Medulla oblongata (tissue), 1 donor: ENCODE measurements at regions not wholly inside any gene's neighbourhood (a gene's known extent, or its start where the extent isn't known, plus 50 kb on each side); places are given as distances from the start of the nearest gene placed in this dataset.
"Not testable (repeated sequence)": the region's sequence is repeated elsewhere in the genome, so short reads cannot be mapped to it uniquely, and the experiment has no call there.

ENCODE experiments used
- DNase-seq: peaks from one replicate; pipeline ENCODE4 v3.0.0-alpha.2; 2015; ENCODE audit errors: extremely low spot score

DNA sequence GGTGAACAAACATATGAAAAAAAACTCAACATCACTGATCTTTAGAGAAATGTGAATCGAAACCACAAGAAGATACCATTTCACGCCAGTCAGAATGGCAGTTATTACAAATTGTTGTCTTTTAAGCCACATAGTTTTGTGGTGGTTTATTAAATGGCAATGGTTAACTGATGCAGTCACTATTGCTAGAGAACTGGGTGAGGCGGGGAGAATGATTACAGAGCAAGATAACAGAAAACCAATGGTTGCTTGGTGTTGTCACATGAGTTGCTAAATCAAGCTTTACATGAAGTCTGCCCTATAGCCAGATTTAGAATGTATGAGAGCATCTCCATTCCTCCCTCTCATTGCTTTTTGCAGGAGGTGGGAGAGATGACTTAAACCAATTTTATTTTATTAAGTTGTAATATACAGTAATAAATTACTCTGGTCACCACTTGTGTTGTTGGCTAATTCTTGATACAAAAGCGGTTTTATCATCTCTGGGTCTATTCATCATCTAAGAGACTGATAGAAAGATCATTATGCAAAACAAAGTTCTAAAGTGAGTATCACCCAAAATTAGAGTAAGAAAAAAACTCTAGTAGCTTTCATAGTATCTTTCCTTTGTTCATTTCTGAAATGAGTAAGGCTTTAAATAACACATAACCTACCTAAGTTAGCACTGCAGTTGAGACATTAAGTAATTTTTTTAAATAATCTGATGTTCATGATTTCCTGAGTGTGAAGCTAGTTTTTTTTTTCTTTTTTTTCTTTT lies 859.5 kb downstream of the STIM2 start:
- DNase-seq: no peak

DNA sequence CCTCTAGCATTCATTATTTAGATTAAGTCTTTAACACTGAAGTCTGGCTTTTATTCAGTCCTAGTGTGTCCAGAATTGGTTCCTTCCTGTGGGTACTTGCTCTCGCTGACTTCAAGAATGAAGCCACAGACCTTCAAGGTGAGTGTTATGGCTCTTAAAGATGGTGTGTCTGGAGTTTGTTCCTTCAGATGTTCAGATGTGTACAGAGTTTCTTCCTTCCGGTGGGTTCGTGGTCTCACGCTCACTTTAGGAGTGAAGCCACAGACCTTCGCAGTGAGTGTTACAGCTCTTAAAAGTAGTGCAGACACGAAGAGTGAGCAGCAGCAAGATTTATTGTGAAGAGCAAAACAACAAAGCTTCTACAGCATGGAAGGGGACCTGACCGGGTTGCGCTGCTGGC lies 860.6 kb downstream of the STIM2 start:
- no peak for DNase-seq

DNA sequence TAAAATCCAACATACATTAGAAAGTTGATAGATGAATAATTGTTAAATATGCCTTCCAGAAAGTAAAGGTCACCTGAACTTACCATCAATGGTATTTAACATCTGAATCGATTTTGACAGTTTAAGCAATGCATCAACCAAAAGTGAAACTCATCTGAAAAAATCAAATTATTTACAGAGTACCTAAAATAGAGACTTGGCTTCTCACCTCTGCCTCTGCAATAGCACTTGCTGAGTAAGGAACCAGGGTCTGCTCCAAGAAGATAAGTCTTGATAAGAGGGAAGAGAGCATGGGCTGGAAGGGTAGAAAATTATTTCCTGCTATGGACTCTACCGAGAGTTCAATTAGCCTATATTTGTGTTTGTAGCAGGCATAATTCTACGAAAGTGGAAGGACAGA lies 868.3 kb downstream of the STIM2 start:
- DNase-seq: no peak

DNA sequence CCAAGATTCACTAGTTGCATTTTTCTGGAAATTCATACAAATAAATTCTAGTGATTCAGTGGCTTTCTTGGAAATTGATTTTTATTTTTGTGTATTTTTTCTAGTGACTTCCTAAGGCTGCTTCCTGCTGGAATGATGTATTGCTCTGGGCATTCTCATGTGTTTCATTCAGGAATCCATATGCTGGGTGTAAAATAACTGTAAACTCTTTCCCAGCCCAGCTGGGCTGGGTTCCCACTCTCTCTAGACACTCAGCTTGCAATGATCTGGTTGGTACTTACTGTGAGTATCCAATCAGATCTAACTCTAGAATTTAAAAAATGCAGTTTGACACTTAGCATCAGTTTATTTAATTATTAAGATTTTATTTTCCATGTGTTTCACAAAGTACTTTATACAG lies 882.2 kb downstream of the STIM2 start:
- DNase-seq: no peak

DNA sequence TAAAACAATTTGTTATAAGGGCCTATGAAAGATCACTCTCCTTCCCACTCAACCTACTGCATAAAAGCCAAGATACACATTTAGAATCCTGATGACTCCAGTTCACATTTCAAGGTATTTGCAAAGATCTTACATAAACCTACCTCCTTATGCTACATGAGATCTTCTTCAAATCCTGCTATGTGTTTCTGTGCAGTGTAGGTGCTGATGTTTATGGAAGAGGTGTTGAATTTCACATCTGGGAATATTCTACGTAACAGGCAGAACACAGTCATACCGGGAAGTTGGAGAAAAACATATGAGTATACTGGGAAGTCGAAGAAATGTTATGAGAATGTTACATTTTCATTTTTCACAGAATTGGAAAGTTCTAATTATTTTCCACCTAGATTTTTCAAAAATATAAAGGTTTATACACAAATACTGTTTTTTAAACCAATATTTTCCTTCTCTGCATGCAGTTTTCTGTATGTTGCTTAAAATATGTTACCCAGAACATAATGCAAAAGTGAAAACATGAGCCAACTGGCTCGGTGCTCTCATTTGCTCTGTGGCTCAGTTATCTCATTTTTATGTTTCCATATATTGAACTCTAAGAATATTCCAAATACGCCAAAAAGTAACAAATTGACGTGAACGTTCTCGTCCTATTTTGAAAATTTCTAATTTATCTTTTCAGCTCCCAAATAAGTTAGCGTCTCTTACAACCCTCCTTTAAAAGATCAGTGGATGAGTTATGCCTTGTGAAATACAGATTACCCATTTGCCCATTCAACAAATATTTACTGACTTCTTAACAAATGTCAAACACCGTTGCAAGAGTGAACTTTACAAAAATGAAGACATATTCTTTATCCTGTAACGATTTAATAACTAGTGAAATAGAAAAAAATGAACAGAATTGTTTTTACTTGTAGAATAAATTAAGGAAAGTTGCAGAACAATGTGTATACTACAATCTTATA lies 899.3 kb downstream of the STIM2 start:
- DNase-seq: no peak

DNA sequence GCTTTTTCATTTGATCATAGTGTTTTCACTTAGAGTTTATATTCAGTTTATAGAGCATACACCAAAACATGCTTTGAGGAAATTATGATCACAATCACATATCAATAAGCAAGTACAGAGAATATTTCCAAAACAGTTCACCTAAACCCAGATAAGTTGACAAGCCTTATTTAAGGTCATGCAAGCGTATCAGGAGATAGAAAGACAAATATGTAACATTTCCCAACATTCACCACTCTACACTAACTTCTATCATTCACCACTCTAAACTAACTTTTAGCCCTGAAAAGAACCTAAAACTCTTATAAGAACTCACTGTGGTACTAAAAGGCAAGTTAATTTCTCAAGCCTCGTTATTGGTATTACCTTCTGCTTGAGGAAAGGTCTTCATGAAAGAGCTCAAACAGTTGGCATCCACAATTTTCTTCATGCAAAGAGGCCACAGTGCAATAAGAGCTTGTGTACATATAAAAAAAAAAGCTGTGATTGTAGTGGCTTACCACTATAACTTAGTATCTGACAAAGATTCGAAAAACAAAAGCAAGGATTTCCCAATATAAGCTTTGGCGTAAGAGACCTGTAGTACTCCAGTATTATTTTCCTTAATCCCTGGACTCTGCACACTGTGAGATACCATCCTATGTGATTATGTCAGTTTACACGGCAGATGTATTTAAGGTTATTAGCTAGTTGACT lies 903.3 kb downstream of the STIM2 start:
- no peak for DNase-seq

DNA sequence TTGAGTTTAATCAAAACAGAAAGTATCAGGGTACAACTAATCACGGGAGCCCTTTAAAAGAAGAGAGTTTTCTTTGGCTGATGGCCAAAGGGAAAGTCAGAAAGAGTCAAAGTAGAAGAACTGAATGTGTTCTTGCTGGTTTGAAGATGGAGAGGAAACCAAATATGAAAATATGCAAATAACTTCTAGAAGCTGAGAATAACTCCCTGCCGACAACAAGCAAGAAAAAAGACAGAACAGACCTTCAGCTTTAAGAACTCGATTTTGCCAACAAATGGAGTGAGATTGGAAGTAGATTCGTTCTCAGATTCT lies 903.8 kb downstream of the STIM2 start:
- no peak for DNase-seq

DNA sequence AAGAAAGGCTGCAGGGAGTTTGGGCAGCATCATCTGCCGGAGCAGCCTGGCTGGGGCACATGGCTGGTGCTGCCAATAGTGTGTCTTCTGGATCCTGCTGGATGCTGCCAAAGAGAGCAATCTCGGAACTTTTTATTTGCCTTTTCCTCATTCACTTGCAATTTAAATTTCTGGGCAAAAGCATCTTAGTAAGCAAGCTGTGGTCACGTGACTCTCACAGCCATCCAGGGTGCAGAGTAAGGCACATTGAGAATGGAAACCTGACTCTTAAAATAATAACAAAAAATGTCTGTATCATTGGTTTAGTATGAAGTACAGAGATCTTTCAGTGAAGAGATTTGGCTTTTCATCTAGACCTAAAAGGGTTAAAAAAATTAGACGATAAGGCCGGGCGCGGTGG lies 910.3 kb downstream of the STIM2 start:
- no peak for DNase-seq

DNA sequence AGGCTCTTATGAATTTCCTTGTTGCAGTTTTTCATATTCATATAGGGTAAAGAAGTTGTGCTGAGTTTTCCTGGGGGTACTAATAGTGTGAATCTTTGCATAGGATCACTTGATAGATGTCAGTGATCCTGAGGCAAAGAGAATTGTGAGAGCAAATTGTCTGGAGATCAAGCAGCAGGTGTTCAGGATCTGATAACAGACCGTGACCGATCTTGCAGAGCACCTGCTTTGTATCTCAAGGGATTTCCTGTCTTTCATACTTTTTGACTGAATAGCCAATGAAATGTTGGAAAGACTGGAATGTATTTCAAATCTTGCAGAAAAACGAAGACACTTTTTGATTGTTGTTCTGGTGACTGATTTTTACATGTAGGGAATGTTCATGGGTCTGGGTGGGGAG lies 914.5 kb downstream of the STIM2 start:
- no peak for DNase-seq

DNA sequence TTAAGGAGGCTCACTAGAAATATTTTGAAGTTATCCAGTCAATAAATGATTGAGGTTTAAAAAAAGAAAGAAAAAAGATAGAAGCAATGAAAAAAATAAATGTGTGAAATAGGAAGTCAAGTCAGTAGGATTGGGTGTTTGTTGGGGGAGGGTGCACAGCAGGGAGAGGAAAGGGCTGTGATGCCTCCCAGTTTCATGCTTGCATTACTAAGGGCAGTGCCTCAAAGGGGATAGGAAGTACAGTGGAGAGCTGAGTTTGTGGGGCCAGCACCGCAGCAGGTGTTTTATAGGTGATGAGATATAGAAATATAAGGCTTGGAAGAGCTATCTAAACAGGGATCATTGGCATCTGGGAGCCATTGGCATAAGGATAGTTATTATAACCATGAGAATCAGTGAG lies 919.2 kb downstream of the STIM2 start:
- no peak for DNase-seq

DNA sequence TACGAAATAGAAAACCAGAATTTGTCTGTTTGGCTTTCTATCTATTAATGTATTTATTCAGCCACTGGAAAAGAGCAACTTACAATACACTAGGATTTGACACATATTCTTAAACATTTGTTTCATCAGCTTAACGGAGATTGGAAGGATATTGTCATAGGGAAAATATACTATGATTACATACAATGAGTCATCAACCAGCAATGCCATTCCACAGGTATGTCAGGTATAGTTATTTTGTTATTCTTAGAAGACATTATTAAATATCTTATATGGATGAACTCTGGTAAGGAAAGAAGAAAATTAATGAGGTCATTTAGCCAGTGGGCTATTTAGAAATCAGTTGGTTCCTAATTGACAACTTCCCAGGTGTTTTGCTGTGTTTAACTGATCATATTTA lies 926.6 kb downstream of the STIM2 start:
- no peak for DNase-seq

DNA sequence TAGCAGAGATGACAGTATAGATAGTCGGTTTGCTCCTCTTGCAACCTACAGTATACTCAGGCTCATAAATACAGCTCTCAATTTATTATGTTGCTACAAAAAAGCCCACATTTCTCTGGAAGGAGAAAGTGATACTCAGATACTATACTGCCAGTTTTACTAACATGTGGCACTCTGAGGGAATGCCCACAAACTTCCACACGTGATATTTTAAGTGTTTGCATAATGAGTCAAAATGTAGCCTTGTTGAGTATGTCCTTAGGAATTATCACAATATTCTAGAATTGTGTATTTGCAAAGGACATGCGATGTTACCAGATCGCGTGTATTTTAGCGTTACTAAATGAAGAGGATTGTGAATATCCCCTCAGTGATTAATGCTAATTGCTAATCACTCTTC lies 929.1 kb downstream of the STIM2 start:
- no peak for DNase-seq

DNA sequence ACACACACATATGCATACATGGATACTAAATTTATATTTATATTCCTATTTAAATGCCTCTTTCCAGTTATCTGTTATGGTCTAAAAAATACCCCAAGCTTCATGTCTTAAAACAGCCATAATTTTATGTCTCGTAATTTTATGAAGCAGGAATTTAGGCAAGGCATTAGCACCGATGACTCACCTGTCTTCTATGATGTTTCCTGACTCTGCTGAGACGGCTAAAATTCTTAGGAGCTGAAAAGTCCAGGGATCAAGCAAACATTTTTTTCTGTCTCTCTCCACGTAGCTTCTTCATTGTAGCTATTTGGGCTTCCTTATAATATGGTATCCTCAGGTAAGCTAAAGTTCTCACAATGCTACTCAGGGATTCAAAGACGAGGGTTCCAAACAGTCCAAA lies 930.3 kb downstream of the STIM2 start:
- no peak for DNase-seq

DNA sequence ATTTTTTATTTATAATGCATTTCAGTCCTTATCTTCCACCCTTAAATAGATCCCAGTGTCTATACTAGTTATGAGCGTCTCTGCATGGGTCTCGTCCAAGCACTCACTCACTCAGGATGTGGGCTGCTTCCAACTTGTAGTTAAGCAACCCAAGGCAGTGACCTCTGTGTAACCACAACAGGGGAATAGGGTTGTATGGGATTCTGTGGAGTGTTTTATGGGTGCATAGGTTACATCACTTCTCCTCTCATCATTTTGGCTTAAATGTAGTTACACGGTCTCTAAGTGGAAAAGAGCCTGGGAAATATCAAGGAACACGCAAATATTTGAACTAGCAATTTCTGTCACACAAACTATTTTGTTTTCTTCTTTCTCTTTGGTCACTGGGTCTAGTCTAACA lies 931.0 kb downstream of the STIM2 start:
- no peak for DNase-seq

DNA sequence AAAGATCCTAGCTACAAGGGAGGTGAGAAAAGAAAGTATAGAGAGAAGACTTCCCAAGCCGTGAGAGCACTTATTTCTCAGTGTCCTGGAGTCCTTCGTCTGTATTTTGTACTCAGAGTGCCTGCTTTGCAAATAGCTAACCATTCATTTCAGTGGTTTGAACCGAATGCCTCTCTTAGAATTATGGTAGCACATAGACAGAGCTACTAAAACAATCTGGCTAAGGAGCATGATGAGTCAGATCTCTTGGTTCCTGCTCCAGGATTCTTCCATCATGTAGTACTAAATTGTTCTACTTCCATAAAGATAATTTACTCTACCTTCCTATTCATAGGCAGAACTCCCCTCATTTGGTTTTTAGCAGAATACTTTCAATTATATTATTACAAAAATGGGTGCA lies 946.6 kb downstream of the STIM2 start:
- DNase-seq: no peak

DNA sequence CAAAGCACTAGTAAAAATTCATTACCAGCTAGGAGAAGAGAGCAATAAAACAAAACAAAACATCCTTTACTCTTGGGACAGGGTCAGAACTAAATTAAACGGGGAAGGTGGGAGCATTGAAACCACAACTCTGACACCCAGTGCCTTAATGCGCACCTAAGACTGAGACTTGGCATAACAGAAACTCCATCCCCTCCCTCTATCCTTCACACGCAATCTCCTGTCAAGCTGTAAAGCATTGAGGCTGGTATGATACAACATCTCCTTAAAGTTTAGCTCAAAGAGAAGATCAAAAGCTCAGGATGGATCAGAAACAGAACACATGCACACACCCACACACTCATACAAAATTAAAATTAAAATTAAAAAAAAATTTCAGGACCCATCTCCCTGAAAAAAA lies 951.3 kb downstream of the STIM2 start:
- DNase-seq: no peak

DNA sequence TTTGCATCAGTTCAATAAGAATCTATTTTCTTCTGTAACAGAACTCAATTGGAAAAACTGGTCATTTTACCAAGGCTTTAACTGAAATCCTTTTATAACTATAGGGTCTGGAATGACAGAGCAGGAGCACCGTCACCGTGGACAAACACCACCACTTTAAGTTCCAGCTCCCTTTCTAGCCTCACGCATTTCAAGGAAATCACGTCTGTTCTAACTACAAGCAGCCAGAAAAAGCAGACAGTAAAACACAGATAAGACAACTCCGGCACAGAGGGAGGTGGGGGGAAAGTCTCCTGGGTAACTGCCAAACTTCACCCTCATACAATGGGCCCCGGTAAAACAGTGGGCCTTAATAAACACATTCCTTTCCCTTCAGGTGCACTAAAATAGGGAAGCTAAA lies 952.6 kb downstream of the STIM2 start:
- DNase-seq: not testable (repeated sequence)

DNA sequence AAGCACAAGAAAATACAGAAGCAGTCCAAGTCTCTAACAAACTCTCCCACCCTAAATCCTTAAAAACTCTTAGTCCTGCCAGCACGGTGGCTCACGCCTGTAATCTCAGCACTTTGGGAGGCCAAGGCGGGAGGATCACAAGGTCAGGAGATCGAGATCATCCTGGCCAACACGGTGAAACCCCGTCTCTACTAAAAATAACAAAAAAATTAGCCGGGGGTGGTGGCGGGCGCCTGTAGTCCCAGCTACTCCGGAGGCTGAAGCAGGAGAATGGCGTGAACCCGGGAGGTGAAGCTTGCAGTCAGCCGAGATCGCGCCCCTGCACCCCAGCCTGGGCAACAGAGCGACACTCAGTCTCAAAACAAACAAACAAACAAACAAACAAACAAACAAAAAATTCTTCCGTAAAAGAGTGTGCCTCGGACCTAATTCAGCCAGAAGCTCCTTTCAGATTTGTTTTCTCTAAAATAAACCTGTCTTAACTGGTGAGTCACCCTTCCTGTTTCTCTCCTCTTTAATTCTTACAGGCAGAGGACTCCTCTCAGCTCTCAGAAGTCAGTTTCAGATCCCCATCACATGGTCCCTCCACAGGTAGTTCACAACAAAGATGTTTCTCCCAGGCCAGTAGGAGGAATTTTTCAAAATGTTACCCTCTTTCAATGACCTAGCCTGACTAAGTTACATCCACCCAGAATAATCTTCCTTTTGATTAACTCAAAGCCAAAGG lies 953.2 kb downstream of the STIM2 start:
- DNase-seq: not testable (repeated sequence)

DNA sequence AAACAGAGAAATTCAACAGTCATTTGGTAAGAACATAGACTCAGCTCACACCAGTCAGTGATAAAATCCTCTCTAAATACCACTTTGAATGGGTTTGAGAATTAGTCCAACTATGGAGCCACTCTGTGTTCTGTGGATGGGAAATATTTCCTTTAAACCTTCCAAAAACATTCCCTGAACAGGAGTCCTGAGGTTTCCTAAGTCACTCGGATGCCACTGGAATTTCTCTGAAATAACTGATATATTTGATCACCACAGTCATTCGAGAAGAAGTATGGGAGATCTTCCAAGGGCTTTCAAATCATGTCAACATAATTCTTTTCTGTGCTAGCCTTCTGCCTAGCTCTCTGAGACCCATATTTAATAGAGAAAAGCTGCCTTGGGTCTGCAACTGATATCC lies 958.6 kb downstream of the STIM2 start:
- DNase-seq: no peak

DNA sequence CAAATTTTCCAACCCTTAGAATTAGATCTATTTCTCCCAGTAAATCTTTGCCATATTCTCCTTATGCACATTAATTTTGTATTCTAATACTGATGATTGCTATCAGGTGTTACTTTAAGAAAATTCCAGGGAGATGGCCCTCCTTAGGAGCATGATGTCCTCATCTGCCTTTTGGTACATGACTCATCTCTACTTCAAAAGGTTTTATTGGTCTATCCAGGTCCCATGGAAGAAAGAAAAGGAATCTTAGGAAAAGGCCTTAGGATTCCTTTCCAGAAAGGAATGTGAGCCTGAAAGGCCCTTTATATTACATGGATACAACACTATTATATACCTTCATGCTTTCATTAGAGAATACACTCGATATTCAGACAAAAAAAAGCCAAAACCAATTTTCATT lies 968.2 kb downstream of the STIM2 start:
- no peak for DNase-seq

DNA sequence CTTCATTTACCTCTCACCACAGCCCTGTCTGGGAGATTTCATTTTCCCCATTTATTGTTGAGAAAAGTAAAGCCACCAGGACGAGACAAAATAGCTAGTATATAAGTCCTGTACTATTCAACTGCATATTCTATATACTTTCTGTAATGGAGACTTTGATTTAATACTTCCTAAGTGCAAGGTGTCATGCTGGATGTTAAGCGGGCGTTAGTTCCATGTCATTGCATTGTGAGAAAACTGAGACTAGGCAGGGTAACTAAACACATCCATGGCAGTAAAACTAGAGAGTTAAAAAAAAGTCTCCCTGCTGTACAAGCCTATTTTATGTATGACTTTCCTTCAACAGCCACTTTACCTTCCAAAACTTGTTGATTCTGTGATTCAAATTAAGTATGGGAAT lies 969.6 kb downstream of the STIM2 start:
- DNase-seq: no peak

DNA sequence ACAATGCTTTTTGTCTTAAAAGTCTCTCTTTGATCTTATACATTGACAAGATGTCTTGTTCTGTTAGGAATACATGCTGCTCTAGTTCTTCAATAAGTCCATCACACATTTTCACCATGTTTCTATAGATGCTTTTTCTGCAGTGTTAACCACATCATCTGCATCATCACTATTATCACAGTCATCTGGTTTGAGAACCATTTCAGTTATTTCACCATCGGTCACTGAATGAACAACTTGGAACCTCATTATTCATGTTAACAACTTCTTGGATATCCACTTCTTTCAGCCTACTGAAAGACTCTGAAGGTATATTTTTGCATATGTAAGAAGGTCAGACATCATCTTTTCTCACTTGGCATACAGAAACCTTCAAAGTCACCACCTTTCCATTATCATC lies 975.2 kb downstream of the STIM2 start:
- no peak for DNase-seq
